ENCODE measurements at regions not wholly inside any gene's neighbourhood (a gene's known extent, or its start where the extent isn't known, plus 50 kb on each side); places are given as distances from the start of the nearest gene placed in this dataset.
"Not testable (repeated sequence)": the region's sequence is repeated elsewhere in the genome, so short reads cannot be mapped to it uniquely, and the experiment has no call there.

DNA sequence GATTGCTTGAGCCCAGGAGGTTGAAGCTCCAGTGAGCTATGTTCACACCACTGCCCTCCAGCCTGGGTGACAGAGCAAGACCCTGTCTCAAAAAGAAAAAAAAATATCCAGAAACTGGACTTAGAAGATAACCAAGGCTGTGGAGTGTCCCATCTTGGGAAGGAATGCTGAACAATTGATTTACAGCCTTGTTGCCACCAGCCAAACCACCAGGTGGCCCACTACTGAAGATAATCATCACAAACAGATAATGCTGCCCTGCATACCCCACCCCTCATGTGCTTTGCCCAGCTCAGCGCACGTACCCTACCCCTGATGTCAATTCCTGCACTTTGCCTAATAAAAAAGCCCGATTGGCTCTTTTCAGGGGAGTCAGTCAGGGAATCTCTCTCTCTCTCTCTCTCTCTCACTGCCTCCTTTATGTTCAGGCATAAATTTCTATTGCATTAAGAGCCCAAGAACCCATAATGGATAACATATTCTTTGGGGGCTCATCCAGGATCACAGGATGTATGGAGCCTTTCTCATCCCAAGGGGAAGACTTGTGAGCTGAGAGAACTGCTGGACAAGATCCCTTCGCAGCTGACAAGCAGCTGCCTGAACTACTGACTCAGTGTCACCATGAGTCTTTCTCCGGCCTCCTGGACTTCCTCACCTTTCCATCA is 166.4 kb downstream of the CD24 start:
- Histone ChIP-seq H3K56ac (ENCODE audit: low read length) (no peak overlapping the region), H3K4me3 (ENCODE audit: low read length) (no peak overlapping the region), H2AK5ac (ENCODE audit: low read length) (no peak overlapping the region), H3K79me1 (ENCODE audit: low read length) (no peaks in the 10 kb centered on the region), H4K5ac (ENCODE audit: low read length) (no peak overlapping the region), H3K18ac (ENCODE audit: low read length) (no peak overlapping the region), H2BK5ac (ENCODE audit: low read length) (no peak overlapping the region), H3K4ac (ENCODE audit: low read depth, low read length) (no peak overlapping the region), H3K27ac (ENCODE audit: low read depth, low read length) (no peak overlapping the region), H3K27me3 (ENCODE audit: insufficient read depth, low read length, poor library complexity) (no peaks in the 10 kb centered on the region), H3K79me2 (ENCODE audit: control insufficient read depth, insufficient read depth, low read length) (no peaks in the 10 kb centered on the region), H3K4me2 (ENCODE audit: low read length) (no peak overlapping the region), H2BK15ac (replicated peaks; ENCODE audit: low read depth) (no peak overlapping the region), H3K36me3 (ENCODE audit: control insufficient read depth, insufficient read depth, low read length) (no peaks in the 10 kb centered on the region), H4K8ac (ENCODE audit: low read depth, low read length) (no peak overlapping the region), H3K4me1 (ENCODE audit: control insufficient read depth, low read depth, low read length) (peaks cover 2% of the 10 kb centered on the region), H2BK120ac (ENCODE audit: low read depth, low read length) (no peak overlapping the region), H3K23ac (ENCODE audit: low read length) (no peak overlapping the region), H3K9ac (ENCODE audit: low read length) (no peak overlapping the region)
- peak; percentile 54 for DNase-seq
- no CpG with 5 or more reads among the region's 5 CpGs for WGBS (ENCODE audit: extremely low coverage, insufficient coverage, low lambda C conversion rate)

DNA sequence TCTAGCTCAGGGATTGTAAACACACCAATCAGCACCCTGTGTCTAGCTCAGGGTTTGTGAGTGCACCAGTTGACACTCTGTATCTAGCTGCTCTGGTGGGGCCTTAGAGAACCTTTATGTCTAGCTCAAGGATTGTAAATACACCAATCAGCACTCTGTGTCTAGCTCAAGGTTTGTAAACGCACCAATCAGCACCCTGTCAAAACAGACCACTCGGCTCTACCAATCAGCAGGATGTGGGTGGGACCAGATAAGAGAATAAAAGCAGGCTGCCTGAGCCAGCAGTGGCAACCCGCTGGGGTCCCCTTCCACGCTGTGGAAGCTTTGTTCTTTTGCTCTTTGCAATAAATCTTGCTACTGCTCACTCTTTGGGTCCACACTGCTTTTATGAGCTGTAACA is 168.3 kb downstream of the CD24 start:
- not testable (repeated sequence) for H3K4me3 ChIP-seq (ENCODE audit: low read length); H2AK5ac ChIP-seq (ENCODE audit: low read length); H4K8ac ChIP-seq (ENCODE audit: low read depth, low read length); DNase-seq; H3K9ac ChIP-seq (ENCODE audit: low read length); H3K4ac ChIP-seq (ENCODE audit: low read depth, low read length); H2BK15ac ChIP-seq (replicated peaks; ENCODE audit: low read depth); H3K4me1 ChIP-seq (ENCODE audit: control insufficient read depth, low read depth, low read length); H3K23ac ChIP-seq (ENCODE audit: low read length); H4K5ac ChIP-seq (ENCODE audit: low read length); H3K79me1 ChIP-seq (ENCODE audit: low read length); H2BK5ac ChIP-seq (ENCODE audit: low read length); H3K27me3 ChIP-seq (ENCODE audit: insufficient read depth, low read length, poor library complexity); H3K27ac ChIP-seq (ENCODE audit: low read depth, low read length); H2BK120ac ChIP-seq (ENCODE audit: low read depth, low read length); H3K18ac ChIP-seq (ENCODE audit: low read length); H3K56ac ChIP-seq (ENCODE audit: low read length); H3K4me2 ChIP-seq (ENCODE audit: low read length); H3K79me2 ChIP-seq (ENCODE audit: control insufficient read depth, insufficient read depth, low read length); H3K36me3 ChIP-seq (ENCODE audit: control insufficient read depth, insufficient read depth, low read length)
- no CpG with 5 or more reads among the region's 4 CpGs for WGBS (ENCODE audit: extremely low coverage, insufficient coverage, low lambda C conversion rate)

DNA sequence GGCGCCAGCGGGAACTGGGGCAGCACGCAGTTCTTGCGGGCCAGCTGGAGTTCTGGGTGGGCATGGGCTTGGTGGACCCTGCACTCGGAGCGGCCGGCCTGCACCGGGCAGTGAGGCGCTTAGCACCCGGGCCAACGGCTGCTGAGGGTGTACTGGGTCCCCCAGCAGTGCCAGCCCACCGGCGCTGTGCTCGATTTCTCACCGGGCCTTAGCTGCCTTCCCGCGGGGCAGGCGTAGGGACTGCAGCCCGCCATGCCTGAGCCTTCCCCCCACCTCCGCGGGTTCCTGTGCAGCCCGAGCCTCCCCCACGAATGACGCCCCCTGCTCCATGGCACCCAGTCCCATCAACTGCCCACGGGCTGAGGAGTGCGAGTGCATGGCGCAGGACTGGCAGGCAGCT is 168.8 kb downstream of the CD24 start:
- Histone ChIP-seq H3K56ac (ENCODE audit: low read length) (no peak overlapping the region), H3K27me3 (ENCODE audit: insufficient read depth, low read length, poor library complexity) (no peaks in the 10 kb centered on the region), H3K27ac (ENCODE audit: low read depth, low read length) (no peak overlapping the region), H2AK5ac (ENCODE audit: low read length) (no peak overlapping the region), H3K4me2 (ENCODE audit: low read length) (no peak overlapping the region), H4K5ac (ENCODE audit: low read length) (no peak overlapping the region), H3K4ac (ENCODE audit: low read depth, low read length) (no peak overlapping the region), H3K79me2 (ENCODE audit: control insufficient read depth, insufficient read depth, low read length) (no peaks in the 10 kb centered on the region), H3K4me1 (ENCODE audit: control insufficient read depth, low read depth, low read length) (peaks cover 2% of the 10 kb centered on the region), H2BK120ac (ENCODE audit: low read depth, low read length) (no peak overlapping the region), H4K8ac (ENCODE audit: low read depth, low read length) (no peak overlapping the region), H3K23ac (ENCODE audit: low read length) (no peak overlapping the region), H2BK5ac (ENCODE audit: low read length) (no peak overlapping the region), H3K36me3 (ENCODE audit: control insufficient read depth, insufficient read depth, low read length) (no peaks in the 10 kb centered on the region), H3K79me1 (ENCODE audit: low read length) (no peaks in the 10 kb centered on the region), H3K9ac (ENCODE audit: low read length) (no peak overlapping the region), H3K4me3 (ENCODE audit: low read length) (no peak overlapping the region), H2BK15ac (replicated peaks; ENCODE audit: low read depth) (no peak overlapping the region), H3K18ac (ENCODE audit: low read length) (no peak overlapping the region)
- DNase-seq, result no peak
- no CpG with 5 or more reads among the region's 27 CpGs for WGBS (ENCODE audit: extremely low coverage, insufficient coverage, low lambda C conversion rate)

DNA sequence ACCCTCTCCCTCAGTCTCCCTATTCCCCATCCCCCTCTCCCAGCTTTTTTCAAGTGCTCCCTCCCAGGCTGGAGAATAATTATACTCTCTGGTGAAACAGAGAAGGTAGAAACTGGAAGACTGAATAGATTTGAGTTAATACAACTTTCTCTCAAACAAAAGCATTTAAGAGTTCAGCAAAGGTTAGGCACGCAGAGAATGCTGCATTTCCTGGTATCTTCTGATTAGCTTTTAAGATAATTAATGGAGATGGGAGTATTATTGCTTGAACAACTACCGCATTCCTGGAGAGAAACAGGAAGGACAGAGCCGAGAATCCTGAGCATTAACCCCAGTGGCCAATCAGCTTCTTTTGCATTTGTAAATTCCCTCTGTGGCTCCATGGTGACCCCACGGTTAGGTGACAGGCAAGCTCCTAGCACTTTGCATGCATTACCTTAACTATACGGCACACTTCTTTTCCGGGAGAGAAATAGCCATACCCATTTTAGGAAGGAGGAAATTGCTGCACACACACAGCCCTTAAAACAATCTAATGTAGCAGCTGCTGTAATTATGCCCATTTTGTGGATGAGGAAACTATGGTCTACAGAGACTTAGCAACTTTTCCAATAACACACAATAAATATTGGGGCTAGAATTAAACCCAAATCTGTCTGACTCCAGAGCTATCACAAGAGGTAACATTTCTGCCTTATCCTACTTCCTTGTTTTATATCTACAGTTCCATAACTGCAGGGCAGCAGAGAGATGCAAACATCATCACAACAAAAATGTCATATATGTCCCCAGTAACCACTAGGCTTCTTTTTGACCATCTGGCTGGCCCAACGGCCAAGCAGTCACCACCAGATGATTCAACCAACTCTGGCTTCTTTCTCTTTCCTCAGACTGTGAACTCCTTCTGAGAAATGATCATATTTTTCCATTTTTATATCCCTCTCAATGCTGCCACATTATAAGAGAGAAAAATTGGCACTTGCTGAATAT is 169.9 kb downstream of the CD24 start:
- H3K4me3 ChIP-seq (ENCODE audit: low read length), result no peak overlapping the region
- no peak overlapping the region for H2AK5ac ChIP-seq (ENCODE audit: low read length)
- H3K36me3 ChIP-seq (ENCODE audit: control insufficient read depth, insufficient read depth, low read length), result no peaks in the 10 kb centered on the region
- no peak overlapping the region for H4K8ac ChIP-seq (ENCODE audit: low read depth, low read length)
- no peak overlapping the region for H3K9ac ChIP-seq (ENCODE audit: low read length)
- no peak overlapping the region for H4K5ac ChIP-seq (ENCODE audit: low read length)
- H3K4ac ChIP-seq (ENCODE audit: low read depth, low read length), result no peak overlapping the region
- H3K4me2 ChIP-seq (ENCODE audit: low read length), result no peak overlapping the region
- H3K79me1 ChIP-seq (ENCODE audit: low read length), result no peaks in the 10 kb centered on the region
- H2BK120ac ChIP-seq (ENCODE audit: low read depth, low read length), result no peak overlapping the region
- no CpG with 5 or more reads among the region's 7 CpGs for WGBS (ENCODE audit: extremely low coverage, insufficient coverage, low lambda C conversion rate)
- H3K4me1 ChIP-seq (ENCODE audit: control insufficient read depth, low read depth, low read length), result peaks cover 2% of the 10 kb centered on the region
- H3K23ac ChIP-seq (ENCODE audit: low read length), result no peak overlapping the region
- no peak overlapping the region for H2BK15ac ChIP-seq (replicated peaks; ENCODE audit: low read depth)
- peak; percentile 95 for DNase-seq
- no peak overlapping the region for H2BK5ac ChIP-seq (ENCODE audit: low read length)
- H3K18ac ChIP-seq (ENCODE audit: low read length), result no peak overlapping the region
- H3K27me3 ChIP-seq (ENCODE audit: insufficient read depth, low read length, poor library complexity), result no peaks in the 10 kb centered on the region
- no peak overlapping the region for H3K27ac ChIP-seq (ENCODE audit: low read depth, low read length)
- H3K56ac ChIP-seq (ENCODE audit: low read length), result no peak overlapping the region
- H3K79me2 ChIP-seq (ENCODE audit: control insufficient read depth, insufficient read depth, low read length), result no peaks in the 10 kb centered on the region

DNA sequence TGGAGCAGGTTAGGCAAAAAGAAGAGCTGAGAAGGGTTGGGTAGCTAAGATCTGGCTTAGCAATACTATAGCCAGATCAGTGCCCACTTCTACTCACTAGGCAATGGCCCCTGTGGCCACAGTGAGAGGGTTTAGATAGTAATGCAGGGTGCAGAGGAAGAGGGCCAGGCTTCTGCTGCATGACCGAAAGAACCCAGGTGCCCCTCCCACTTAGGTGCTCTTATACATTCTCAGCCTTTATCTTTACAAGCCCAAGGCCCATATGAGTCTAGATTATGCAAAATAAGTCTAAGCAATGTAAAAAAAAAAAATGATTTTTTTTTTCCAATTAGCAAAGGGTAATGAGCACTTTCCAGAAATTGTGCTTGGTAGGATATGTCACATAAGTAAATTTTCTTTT is 171.3 kb downstream of the CD24 start:
- Histone ChIP-seq H2BK5ac (ENCODE audit: low read length) (no peak overlapping the region), H3K4me2 (ENCODE audit: low read length) (no peak overlapping the region), H4K8ac (ENCODE audit: low read depth, low read length) (no peak overlapping the region), H3K9ac (ENCODE audit: low read length) (no peak overlapping the region), H3K23ac (ENCODE audit: low read length) (no peak overlapping the region), H3K56ac (ENCODE audit: low read length) (no peak overlapping the region), H3K27me3 (ENCODE audit: insufficient read depth, low read length, poor library complexity) (no peaks in the 10 kb centered on the region), H3K36me3 (ENCODE audit: control insufficient read depth, insufficient read depth, low read length) (no peaks in the 10 kb centered on the region), H3K4ac (ENCODE audit: low read depth, low read length) (no peak overlapping the region), H3K4me3 (ENCODE audit: low read length) (no peak overlapping the region), H3K79me1 (ENCODE audit: low read length) (no peaks in the 10 kb centered on the region), H4K5ac (ENCODE audit: low read length) (no peak overlapping the region), H3K79me2 (ENCODE audit: control insufficient read depth, insufficient read depth, low read length) (no peaks in the 10 kb centered on the region), H2AK5ac (ENCODE audit: low read length) (no peak overlapping the region), H2BK120ac (ENCODE audit: low read depth, low read length) (no peak overlapping the region), H2BK15ac (replicated peaks; ENCODE audit: low read depth) (no peak overlapping the region), H3K27ac (ENCODE audit: low read depth, low read length) (no peak overlapping the region), H3K18ac (ENCODE audit: low read length) (no peak overlapping the region), H3K4me1 (ENCODE audit: control insufficient read depth, low read depth, low read length) (peaks cover 7% of the 10 kb centered on the region)
- no peak for DNase-seq
- no CpG with 5 or more reads among the region's 1 CpG for WGBS (ENCODE audit: extremely low coverage, insufficient coverage, low lambda C conversion rate)

Measured in mesendoderm (in vitro differentiated cells).